GM19455 (cell line): ENCODE measurements at regions not wholly inside any gene's neighbourhood (a gene's known extent, or its start where the extent isn't known, plus 50 kb on each side); places are given as distances from the start of the nearest gene placed in this dataset.
"Not testable (repeated sequence)": the region's sequence is repeated elsewhere in the genome, so short reads cannot be mapped to it uniquely, and the experiment has no call there.

Source experiments
- ATAC-seq: cut with Tn5 transposase; IDR thresholded peaks from one replicate; pipeline ENCODE4 v1.9.1; 2021; ENCODE audit not compliant: unreplicated experiment

- ATAC-seq = no peak
Observed at GRCh38 chr4:27620886-27621285, 760.2 kb downstream of the STIM2 start.

GRCh38 chr4:27624749-27625148 lies 764.1 kb downstream of the STIM2 start:
- ATAC-seq = no peak

GRCh38 chr4:27628609-27629008 lies 768.0 kb downstream of the STIM2 start:
- no peak for ATAC-seq

- no peak for ATAC-seq
Observed at GRCh38 chr4:27629532-27630225, 769.0 kb downstream of the STIM2 start.

- ATAC-seq = peak; percentile 71
Observed at GRCh38 chr4:27635936-27636913, 775.6 kb downstream of the STIM2 start.

- ATAC-seq = no peak
Observed at GRCh38 chr4:27638163-27638915, 777.7 kb downstream of the STIM2 start.

GRCh38 chr4:27643101-27643500 lies 782.5 kb downstream of the STIM2 start:
- no peak for ATAC-seq

- no peak for ATAC-seq
Observed at GRCh38 chr4:27648416-27648815, 787.8 kb downstream of the STIM2 start.

GRCh38 chr4:27662426-27662825 lies 801.8 kb downstream of the STIM2 start:
- ATAC-seq = no peak

- no peak for ATAC-seq
Observed at GRCh38 chr4:27666943-27667342, 806.3 kb downstream of the STIM2 start.

- no peak for ATAC-seq
Observed at GRCh38 chr4:27668001-27668400, 807.4 kb downstream of the STIM2 start.

GRCh38 chr4:27678027-27678426 lies 817.4 kb downstream of the STIM2 start:
- ATAC-seq = no peak

GRCh38 chr4:27684610-27685011 lies 824.0 kb downstream of the STIM2 start:
- peak; percentile 85 for ATAC-seq

- ATAC-seq = no peak
Observed at GRCh38 chr4:27685091-27685490, 824.5 kb downstream of the STIM2 start.

GRCh38 chr4:27685947-27686346 lies 825.3 kb downstream of the STIM2 start:
- ATAC-seq = no peak

- ATAC-seq = peak; percentile 88
Observed at GRCh38 chr4:27692158-27692557, 831.5 kb downstream of the STIM2 start.

GRCh38 chr4:27692868-27693634 lies 832.4 kb downstream of the STIM2 start:
- no peak for ATAC-seq

GRCh38 chr4:27696257-27696656 lies 835.6 kb downstream of the STIM2 start:
- ATAC-seq = not testable (repeated sequence)

GRCh38 chr4:27701606-27702005 lies 841.0 kb downstream of the STIM2 start:
- no peak for ATAC-seq

GRCh38 chr4:27702730-27703431 lies 842.2 kb downstream of the STIM2 start:
- ATAC-seq = no peak
